Mucosa of descending colon (tissue), 3 donors: ENCODE measurements at regions not wholly inside any gene's neighbourhood (a gene's known extent, or its start where the extent isn't known, plus 50 kb on each side); places are given as distances from the start of the nearest gene placed in this dataset.

Experiments used
- ATAC-seq: fragments of 200-7000 bp; cut with Tn5 transposase; one replicate; pipeline ENCODE4 v1.9.1; 2020; ENCODE audit warnings: mild to moderate bottlenecking, moderate library complexity
- DNase-seq, 3 donors: peaks; one replicate each; pipeline ENCODE4 v3.0.0-alpha.2; 2020
- H3K36me3 ChIP-seq: fragments of 200-600 bp; one replicate; pipeline ENCODE4 v1.8.0; 2021; ENCODE audit warnings: low read depth, mild to moderate bottlenecking
- H3K4me1 ChIP-seq: fragments of 200-600 bp; one replicate; pipeline ENCODE4 v1.8.0; 2021; ENCODE audit warnings: low read depth, mild to moderate bottlenecking
- H3K4me3 ChIP-seq: fragments of 200-600 bp; one replicate; pipeline ENCODE4 v1.8.0; 2021; ENCODE audit warnings: mild to moderate bottlenecking
- H3K9me3 ChIP-seq: fragments of 200-600 bp; one replicate; pipeline ENCODE4 v1.8.0; 2021; ENCODE audit warnings: mild to moderate bottlenecking
- intact Hi-C, 2 donors: fragments of 100-400 bp; cut with DNase I in 1 of 2; cut with micrococcal nuclease in 1 of 2; formaldehyde crosslinking; loops; one replicate each; pipeline versions ENCODE4 v1.11.0 to v1.11.1; 2022; cut with DNase I, micrococcal nuclease
- TF ChIP-seq, protein P1 (sequence below): fragments of 200-600 bp; IDR thresholded peaks from one replicate; pipeline ENCODE4 v1.8.0; 2022; ENCODE audit warnings: antibody characterized with exemption, mild to moderate bottlenecking
- donor health status: DM: no; HTN: no; CAD: no; lungs with moderate emphysema.
- donor health status: DM: no; HTN: no; CAD: no.
- donor health status: DM: no; HTN: yes; CAD: no.

DNA sequence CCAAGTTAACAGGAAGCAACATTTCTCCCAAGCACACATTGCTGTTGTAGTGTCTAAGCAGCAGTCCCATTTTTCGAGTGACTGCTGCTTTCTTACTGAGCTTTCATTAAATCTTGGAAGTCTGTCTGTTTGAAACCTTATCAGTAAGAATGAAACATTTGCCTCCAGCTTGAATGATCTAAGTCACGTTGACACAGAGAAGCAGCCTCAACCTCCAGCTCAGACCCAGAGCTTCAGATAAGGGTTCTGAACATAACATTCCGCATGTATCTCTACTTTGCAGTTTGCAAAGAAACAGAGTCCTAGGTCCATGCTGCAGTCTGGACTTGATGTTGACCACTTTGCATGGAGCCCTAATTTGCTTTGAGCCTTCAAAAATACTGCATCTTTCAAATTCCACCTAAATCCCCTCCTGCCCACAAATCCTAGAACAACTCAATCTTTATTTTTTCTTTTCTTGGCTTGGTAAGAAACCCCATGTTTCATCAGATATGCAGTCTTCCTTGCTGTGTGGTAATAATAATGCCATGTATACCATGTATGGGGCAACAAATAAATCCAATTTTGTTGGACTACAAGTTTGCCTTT is 698.7 kb upstream of the IGFBP3 start:
- Histone ChIP-seq H3K4me3 (no peak overlapping the region), H3K36me3 (no peaks in the 10 kb centered on the region), H3K4me1 (no peaks in the 10 kb centered on the region), H3K9me3 (no peaks in the 10 kb centered on the region)
- TF ChIP-seq, protein P1, sequence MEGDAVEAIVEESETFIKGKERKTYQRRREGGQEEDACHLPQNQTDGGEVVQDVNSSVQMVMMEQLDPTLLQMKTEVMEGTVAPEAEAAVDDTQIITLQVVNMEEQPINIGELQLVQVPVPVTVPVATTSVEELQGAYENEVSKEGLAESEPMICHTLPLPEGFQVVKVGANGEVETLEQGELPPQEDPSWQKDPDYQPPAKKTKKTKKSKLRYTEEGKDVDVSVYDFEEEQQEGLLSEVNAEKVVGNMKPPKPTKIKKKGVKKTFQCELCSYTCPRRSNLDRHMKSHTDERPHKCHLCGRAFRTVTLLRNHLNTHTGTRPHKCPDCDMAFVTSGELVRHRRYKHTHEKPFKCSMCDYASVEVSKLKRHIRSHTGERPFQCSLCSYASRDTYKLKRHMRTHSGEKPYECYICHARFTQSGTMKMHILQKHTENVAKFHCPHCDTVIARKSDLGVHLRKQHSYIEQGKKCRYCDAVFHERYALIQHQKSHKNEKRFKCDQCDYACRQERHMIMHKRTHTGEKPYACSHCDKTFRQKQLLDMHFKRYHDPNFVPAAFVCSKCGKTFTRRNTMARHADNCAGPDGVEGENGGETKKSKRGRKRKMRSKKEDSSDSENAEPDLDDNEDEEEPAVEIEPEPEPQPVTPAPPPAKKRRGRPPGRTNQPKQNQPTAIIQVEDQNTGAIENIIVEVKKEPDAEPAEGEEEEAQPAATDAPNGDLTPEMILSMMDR, result no peak
- no peak for ATAC-seq
- no peak for DNase-seq
- intact Hi-C loops, result no loop called here

DNA sequence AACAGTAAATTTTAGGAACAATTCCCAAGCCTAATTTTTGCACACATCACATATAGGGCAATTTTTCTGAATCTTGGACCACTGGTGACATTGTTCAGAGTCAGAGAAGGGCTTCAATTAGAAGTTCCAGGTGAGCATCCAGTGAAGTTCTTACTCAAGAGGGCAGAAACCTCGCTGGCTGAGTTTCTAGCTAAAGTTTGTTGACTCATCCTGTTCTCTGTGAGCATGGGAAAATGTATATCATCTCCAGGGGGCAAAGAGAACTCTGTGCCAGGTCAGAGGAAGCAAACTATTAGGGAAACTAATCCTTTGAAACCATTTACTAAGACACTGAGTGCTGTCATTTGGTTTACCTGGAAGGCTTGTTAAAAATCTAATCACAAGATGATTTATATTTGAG is 695.6 kb upstream of the IGFBP3 start:
- DNase-seq (no peak), ATAC-seq (no peak)
- Histone ChIP-seq H3K9me3 (no peaks in the 10 kb centered on the region), H3K36me3 (no peaks in the 10 kb centered on the region), H3K4me3 (no peak overlapping the region), H3K4me1 (no peaks in the 10 kb centered on the region)
- TF ChIP-seq, protein P1, result no peak
- intact Hi-C loops, result no loop called here

DNA sequence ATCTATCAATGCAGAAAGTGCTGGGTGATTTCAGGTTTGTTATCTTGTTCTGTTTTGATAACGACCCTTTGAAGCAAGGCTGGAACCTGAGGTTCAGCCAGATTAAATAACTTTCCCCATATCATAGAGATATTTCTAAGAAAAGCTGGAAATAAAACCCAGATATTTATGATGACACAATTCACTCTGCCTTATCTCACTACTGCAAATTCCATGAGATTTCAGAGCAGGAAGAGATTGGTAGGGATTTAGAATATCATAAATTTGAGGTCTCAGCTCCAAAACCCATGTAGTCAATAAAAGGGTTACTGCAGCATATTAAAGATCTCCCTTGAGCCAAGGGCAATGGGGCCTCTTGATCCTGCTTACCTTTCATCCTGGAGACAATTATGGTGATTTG is 692.5 kb upstream of the IGFBP3 start:
- no peaks in the 10 kb centered on the region for H3K4me1 ChIP-seq
- no peaks in the 10 kb centered on the region for H3K9me3 ChIP-seq
- H3K36me3 ChIP-seq, result no peaks in the 10 kb centered on the region
- ATAC-seq (no peak), DNase-seq (no peak)
- H3K4me3 ChIP-seq, result no peak overlapping the region
- intact Hi-C loops, result no loop called here
- TF ChIP-seq, protein P1, result no peak

DNA sequence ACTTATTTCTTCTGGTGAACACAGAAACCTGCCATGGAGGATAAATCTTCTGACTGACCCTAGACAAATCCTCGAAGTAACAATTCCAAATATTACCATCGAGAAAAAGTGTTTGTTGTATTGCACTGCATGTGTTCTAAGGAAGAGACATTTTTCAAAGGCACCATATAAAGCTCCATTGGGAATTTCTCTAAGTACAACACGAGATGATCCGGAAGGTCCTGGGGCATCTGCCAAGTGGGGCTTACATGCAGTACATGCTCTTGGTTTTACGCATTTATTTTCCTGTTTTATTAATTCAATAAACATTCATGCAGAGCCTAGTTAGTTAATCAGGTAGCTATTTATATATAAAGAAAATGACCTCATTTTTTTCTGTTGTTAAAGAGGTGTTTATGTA is 692.0 kb upstream of the IGFBP3 start:
- ATAC-seq (no peak), DNase-seq (no peak)
- Histone ChIP-seq H3K4me3 (no peak overlapping the region), H3K36me3 (no peaks in the 10 kb centered on the region), H3K4me1 (no peaks in the 10 kb centered on the region), H3K9me3 (no peaks in the 10 kb centered on the region)
- TF ChIP-seq, protein P1, result no peak
- intact Hi-C loops, result no loop called here

DNA sequence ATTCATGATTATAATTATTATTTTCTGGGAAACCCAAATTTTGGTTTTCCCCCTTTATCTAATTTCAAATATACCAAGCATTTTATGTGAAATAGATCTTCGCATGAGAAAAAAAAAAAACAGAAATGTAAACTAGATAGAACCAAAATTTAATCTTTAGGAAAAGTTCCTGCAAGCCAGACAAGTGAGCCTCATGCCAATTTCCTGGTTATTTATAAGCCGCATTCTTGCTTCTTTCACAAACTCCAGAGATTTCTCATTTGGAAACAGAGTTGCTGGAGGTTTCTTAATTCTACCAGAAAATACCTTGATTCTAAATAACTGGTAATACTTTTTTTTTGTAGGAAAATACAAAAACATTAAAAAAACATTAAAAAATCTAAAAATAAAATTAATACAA is 690.4 kb upstream of the IGFBP3 start:
- no peak overlapping the region for H3K4me3 ChIP-seq
- no peaks in the 10 kb centered on the region for H3K36me3 ChIP-seq
- H3K4me1 ChIP-seq, result no peaks in the 10 kb centered on the region
- no peak for DNase-seq
- TF ChIP-seq, protein P1, result no peak
- H3K9me3 ChIP-seq, result no peaks in the 10 kb centered on the region
- intact Hi-C loops, result no loop called here
- no peak for ATAC-seq

DNA sequence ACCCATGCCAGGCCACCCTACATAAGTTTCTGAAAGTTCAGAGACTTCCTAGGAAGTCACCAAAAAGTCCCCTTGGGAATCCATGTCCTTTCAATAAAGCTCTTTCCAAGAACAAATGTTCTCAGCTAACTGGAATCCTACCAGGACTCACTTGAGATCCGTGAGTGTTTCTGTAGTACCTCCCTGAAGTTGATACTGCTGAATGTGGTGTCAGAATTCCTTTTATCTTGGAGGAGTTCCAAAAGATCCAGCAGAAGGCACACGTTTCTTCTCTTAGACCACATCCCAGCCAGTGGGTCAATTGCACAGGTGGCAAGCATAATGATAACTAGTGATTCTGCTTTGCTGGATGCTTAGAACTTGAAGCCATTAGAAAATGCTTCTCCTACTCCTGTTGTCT is 689.7 kb upstream of the IGFBP3 start:
- Histone ChIP-seq H3K36me3 (no peaks in the 10 kb centered on the region), H3K9me3 (no peaks in the 10 kb centered on the region), H3K4me1 (no peaks in the 10 kb centered on the region), H3K4me3 (no peak overlapping the region)
- DNase-seq (no peak), ATAC-seq (no peak)
- intact Hi-C loops, result no loop called here
- TF ChIP-seq, protein P1, result no peak
